ENCODE measurements at regions not wholly inside any gene's neighbourhood (a gene's known extent, or its start where the extent isn't known, plus 50 kb on each side); places are given as distances from the start of the nearest gene placed in this dataset.

GRCh38 chr1:195550071-195550862 lies 1058.0 kb downstream of the KCNT2 start:
- no peaks in the 10 kb centered on the region for H3K4me1 ChIP-seq (ENCODE audit: control insufficient read depth, extremely low read depth, insufficient read depth, low read length)
- dilution Hi-C loops (cut with MboI; ENCODE audit: extremely low pct_ligation_motif_present, low sequenced_read_pairs) (no loop called here), intact Hi-C loops (cut with micrococcal nuclease) (no loop called here)
- H3K27me3 ChIP-seq (ENCODE audit: control insufficient read depth in 2 of 2, insufficient read depth in 2 of 2, low read length in 2 of 2) = no peaks in the 10 kb centered on the region
- H4K20me1 ChIP-seq (replicated peaks; ENCODE audit: control insufficient read depth, extremely low read depth, insufficient read depth, low read length) = no peaks in the 10 kb centered on the region
- H3K36me3 ChIP-seq (ENCODE audit: control insufficient read depth in 2 of 2, extremely low read depth in 1 of 2, insufficient read depth in 2 of 2, low read length in 2 of 2) = no peaks in the 10 kb centered on the region
- no peak overlapping the region for H3K4me3 ChIP-seq (replicated peaks in 1 of 3; ENCODE audit: insufficient read depth in 1 of 3, low read depth in 1 of 3, low read length in 3 of 3)
- H3K79me2 ChIP-seq (ENCODE audit: control insufficient read depth, insufficient read depth, low read length) = no peaks in the 10 kb centered on the region
- DNase-seq (ENCODE audit: low read depth, low spot score) (no peak), FAIRE-seq (no peak)
- no peak overlapping the region for H3K27ac ChIP-seq (ENCODE audit: insufficient read depth, low read depth, low read length)
- H3K9me3 ChIP-seq (replicated peaks; ENCODE audit: control insufficient read depth, insufficient read depth, low read length) = no peaks in the 10 kb centered on the region
- POLR2A ChIA-PET = no interaction called here
- no peak overlapping the region for H3K9ac ChIP-seq (replicated peaks; ENCODE audit: extremely low read depth, insufficient read depth, low read length)
- H3K4me2 ChIP-seq (ENCODE audit: insufficient read depth, low read length) = no peak overlapping the region
- H3K9me1 ChIP-seq (replicated peaks; ENCODE audit: control insufficient read depth, extremely low read depth, insufficient read depth, low read length) = no peaks in the 10 kb centered on the region
- CTCF ChIA-PET = no interaction called here
- no TSS peak for BruUV-seq (replicated peaks)
- TF ChIP-seq EZH2 (IDR thresholded peaks at IDR 0.05; ENCODE audit: borderline replicate concordance, low read depth, low read length, severe bottlenecking) (no peak), POLR2AphosphoS5 (IDR thresholded peaks at IDR 0.05; ENCODE audit: insufficient read depth, low read depth, low read length) (no peak), MAX (IDR thresholded peaks at IDR 0.05; ENCODE audit: insufficient read depth, insufficient read length) (no peak)
- H2AFZ ChIP-seq (ENCODE audit: low read depth, low read length) = no peak overlapping the region

GRCh38 chr1:195530961-195531360 lies 1077.3 kb downstream of the KCNT2 start:
- intact Hi-C loops (cut with micrococcal nuclease) (no loop called here), dilution Hi-C loops (cut with MboI; ENCODE audit: extremely low pct_ligation_motif_present, low sequenced_read_pairs) (no loop called here)
- Histone ChIP-seq H3K4me2 (ENCODE audit: insufficient read depth, low read length) (no peak overlapping the region), H3K9me1 (replicated peaks; ENCODE audit: control insufficient read depth, extremely low read depth, insufficient read depth, low read length) (no peaks in the 10 kb centered on the region), H3K4me3 (replicated peaks in 1 of 3; ENCODE audit: insufficient read depth in 1 of 3, low read depth in 1 of 3, low read length in 3 of 3) (no peak overlapping the region), H3K36me3 (ENCODE audit: control insufficient read depth in 2 of 2, extremely low read depth in 1 of 2, insufficient read depth in 2 of 2, low read length in 2 of 2) (no peaks in the 10 kb centered on the region), H3K79me2 (ENCODE audit: control insufficient read depth, insufficient read depth, low read length) (no peaks in the 10 kb centered on the region), H3K4me1 (ENCODE audit: control insufficient read depth, extremely low read depth, insufficient read depth, low read length) (no peaks in the 10 kb centered on the region), H4K20me1 (replicated peaks; ENCODE audit: control insufficient read depth, extremely low read depth, insufficient read depth, low read length) (no peaks in the 10 kb centered on the region), H3K27me3 (ENCODE audit: control insufficient read depth in 2 of 2, insufficient read depth in 2 of 2, low read length in 2 of 2) (no peaks in the 10 kb centered on the region), H3K27ac (ENCODE audit: insufficient read depth, low read depth, low read length) (no peak overlapping the region), H3K9me3 (replicated peaks; ENCODE audit: control insufficient read depth, insufficient read depth, low read length) (peaks cover 3% of the 10 kb centered on the region), H3K9ac (replicated peaks; ENCODE audit: extremely low read depth, insufficient read depth, low read length) (no peak overlapping the region), H2AFZ (ENCODE audit: low read depth, low read length) (no peak overlapping the region)
- POLR2A ChIA-PET = no interaction called here
- FAIRE-seq = no peak
- no TSS peak for BruUV-seq (replicated peaks)
- no peak for TF ChIP-seq GATA2 (IDR thresholded peaks at IDR 0.05; ENCODE audit: insufficient read depth, insufficient read length, low read depth, low read length)
- no peak for TF ChIP-seq CTCF (IDR thresholded peaks at IDR 0.05; ENCODE audit: extremely low read depth in 1 of 2, insufficient read depth in 1 of 2, low read depth in 1 of 2, low read length in 2 of 2)
- TF ChIP-seq POLR2AphosphoS5 (IDR thresholded peaks at IDR 0.05; ENCODE audit: insufficient read depth, low read depth, low read length) = no peak
- no peak for TF ChIP-seq JUN (IDR thresholded peaks at IDR 0.05; ENCODE audit: borderline replicate concordance, insufficient read depth, insufficient read length, low read depth)
- no peak for TF ChIP-seq MAX (IDR thresholded peaks at IDR 0.05; ENCODE audit: insufficient read depth, insufficient read length)
- TF ChIP-seq POLR2A (IDR thresholded peaks at IDR 0.05; ENCODE audit: low read depth, low read length) = no peak
- no peak for TF ChIP-seq MYC (IDR thresholded peaks at IDR 0.05; ENCODE audit: low read depth, low read length)
- TF ChIP-seq FOS (IDR thresholded peaks at IDR 0.05; ENCODE audit: borderline replicate concordance, insufficient read depth, low read length) = no peak
- TF ChIP-seq EZH2 (IDR thresholded peaks at IDR 0.05; ENCODE audit: borderline replicate concordance, low read depth, low read length, severe bottlenecking) = no peak
- CTCF ChIA-PET = no interaction called here
- no peak for DNase-seq (ENCODE audit: low read depth, low spot score)
